CD4-positive, alpha-beta T cell treated with Interleukin-4 for 1 hour (primary cell): ENCODE measurements at regions not wholly inside any gene's neighbourhood (a gene's known extent, or its start where the extent isn't known, plus 50 kb on each side); places are given as distances from the start of the nearest gene placed in this dataset.
"Not testable (repeated sequence)": the region's sequence is repeated elsewhere in the genome, so short reads cannot be mapped to it uniquely, and the experiment has no call there.

Experiments
- DNase-seq, 2 donors: peaks; one replicate each; pipeline ENCODE4 v3.0.0-alpha.2; 2020 to 2022

GRCh38 chr10:114872519-114873087, 51.0 kb downstream of the FHIP2A start:
- no peak for DNase-seq

GRCh38 chr10:114874827-114875411, 53.3 kb downstream of the FHIP2A start:
- DNase-seq, result no peak

GRCh38 chr10:114875590-114876081, 54.1 kb downstream of the FHIP2A start:
- DNase-seq, result not testable (repeated sequence)

GRCh38 chr10:114876169-114876568, 54.6 kb downstream of the FHIP2A start:
- DNase-seq, result no peak

GRCh38 chr10:114876602-114877300, 55.2 kb downstream of the FHIP2A start:
- DNase-seq, result peak in 1 of 2 donors; percentile 17

- no peak for DNase-seq
Observed at GRCh38 chr10:114877301-114877644, 55.7 kb downstream of the FHIP2A start.

- no peak for DNase-seq
Observed at GRCh38 chr10:114879093-114879492, 57.5 kb downstream of the FHIP2A start.

GRCh38 chr10:114879541-114880158, 58.1 kb downstream of the FHIP2A start:
- peak; percentile 38 to 43 for DNase-seq

GRCh38 chr10:114881417-114881816, 56.6 kb upstream of the TRUB1 start:
- no peak for DNase-seq

- no peak for DNase-seq
Observed at GRCh38 chr10:114881901-114882300, 56.1 kb upstream of the TRUB1 start.

- no peak for DNase-seq
Observed at GRCh38 chr10:114885443-114885842, 52.6 kb upstream of the TRUB1 start.
